Omental fat pad (tissue), 3 donors: ENCODE measurements at regions not wholly inside any gene's neighbourhood (a gene's known extent, or its start where the extent isn't known, plus 50 kb on each side); places are given as distances from the start of the nearest gene placed in this dataset.

Source experiments
- ATAC-seq: fragments of 150-250 bp; one replicate; pipeline ENCODE4 v1.9.1; 2016; ENCODE audit warnings: mild to moderate bottlenecking, moderate library complexity; ENCODE audit not compliant: low FRiP score
- DNase-seq: peaks from one replicate; pipeline ENCODE4 v3.0.0-alpha.2; 2019; ENCODE audit warnings: low spot score
- TF ChIP-seq, protein P1 (sequence below), 3 donors: fragments of 450-650 bp; IDR thresholded peaks; one replicate each; pipeline ENCODE4 v1.5.1; 2016 to 2017; ENCODE audit warnings: antibody characterized with exemption in 3 of 3, mild to moderate bottlenecking in 3 of 3, moderate library complexity in 2 of 3

DNA sequence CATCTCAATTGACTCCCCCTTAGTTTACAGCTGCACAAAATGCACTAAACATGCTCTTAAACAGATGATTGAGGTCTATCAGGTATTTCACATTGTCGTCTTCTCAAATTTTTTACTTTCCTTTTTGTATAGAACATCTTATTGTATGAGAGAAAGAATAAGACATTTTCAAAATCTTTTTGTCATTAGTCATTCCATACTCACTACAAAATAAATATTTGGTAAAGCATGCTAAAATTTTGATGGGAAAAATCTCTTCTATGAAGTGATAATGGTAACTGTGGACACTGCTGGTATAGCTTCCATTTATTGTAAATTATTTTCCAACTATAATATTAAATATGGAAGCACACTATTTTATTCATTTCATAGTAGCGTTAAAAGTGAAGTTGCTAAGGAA, 185.6 kb upstream of the FSTL5 start:
- no peak for ATAC-seq
- TF ChIP-seq, protein P1, sequence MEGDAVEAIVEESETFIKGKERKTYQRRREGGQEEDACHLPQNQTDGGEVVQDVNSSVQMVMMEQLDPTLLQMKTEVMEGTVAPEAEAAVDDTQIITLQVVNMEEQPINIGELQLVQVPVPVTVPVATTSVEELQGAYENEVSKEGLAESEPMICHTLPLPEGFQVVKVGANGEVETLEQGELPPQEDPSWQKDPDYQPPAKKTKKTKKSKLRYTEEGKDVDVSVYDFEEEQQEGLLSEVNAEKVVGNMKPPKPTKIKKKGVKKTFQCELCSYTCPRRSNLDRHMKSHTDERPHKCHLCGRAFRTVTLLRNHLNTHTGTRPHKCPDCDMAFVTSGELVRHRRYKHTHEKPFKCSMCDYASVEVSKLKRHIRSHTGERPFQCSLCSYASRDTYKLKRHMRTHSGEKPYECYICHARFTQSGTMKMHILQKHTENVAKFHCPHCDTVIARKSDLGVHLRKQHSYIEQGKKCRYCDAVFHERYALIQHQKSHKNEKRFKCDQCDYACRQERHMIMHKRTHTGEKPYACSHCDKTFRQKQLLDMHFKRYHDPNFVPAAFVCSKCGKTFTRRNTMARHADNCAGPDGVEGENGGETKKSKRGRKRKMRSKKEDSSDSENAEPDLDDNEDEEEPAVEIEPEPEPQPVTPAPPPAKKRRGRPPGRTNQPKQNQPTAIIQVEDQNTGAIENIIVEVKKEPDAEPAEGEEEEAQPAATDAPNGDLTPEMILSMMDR (IDR thresholded peaks at IDR 0.05), result no peak
- no peak for DNase-seq

DNA sequence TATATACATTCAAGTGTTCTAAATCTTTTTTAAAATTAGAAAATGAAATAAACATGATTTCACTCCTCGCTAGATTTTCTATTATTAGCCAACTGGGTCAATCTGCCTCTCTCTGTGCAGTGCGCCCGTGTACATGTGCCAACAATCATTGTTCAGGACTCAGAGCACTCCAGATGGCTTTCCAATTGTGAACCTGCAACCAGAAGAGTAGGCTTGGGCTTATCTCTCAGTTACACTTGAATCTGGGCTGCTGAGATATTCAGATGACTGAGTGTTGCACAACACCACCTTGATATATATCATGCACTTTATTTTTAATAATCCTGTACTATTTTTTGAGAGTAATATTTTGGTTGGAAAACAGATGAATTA, 184.0 kb upstream of the FSTL5 start:
- TF ChIP-seq, protein P1 (IDR thresholded peaks at IDR 0.05), result no peak
- ATAC-seq (no peak), DNase-seq (no peak)

- TF ChIP-seq, protein P1 (IDR thresholded peaks at IDR 0.05), result no peak
- no peak for ATAC-seq
- DNase-seq, result no peak
These were observed 183.5 kb upstream of the FSTL5 start for GRCh38 chr4:162347156-162347841.

DNA sequence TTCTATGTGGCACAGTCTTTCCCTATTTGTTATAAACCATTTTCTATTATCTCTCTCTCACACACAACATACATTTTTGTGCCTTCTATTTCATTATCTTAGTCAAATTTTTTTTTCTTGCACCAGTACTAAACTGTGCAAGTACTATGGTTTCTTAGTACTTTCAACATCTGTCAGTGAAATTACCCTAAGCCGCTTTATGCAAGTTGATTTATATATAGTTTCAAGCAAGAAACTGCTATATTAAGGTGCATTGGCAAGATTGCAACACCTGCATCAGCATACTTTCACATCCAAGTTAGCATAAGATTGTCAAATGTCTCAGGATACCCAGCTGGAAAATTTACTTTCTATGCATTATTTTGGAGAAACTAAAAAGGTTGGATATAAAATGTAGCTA, 180.2 kb upstream of the FSTL5 start:
- TF ChIP-seq, protein P1 (IDR thresholded peaks at IDR 0.05), result no peak
- ATAC-seq (no peak), DNase-seq (no peak)

DNA sequence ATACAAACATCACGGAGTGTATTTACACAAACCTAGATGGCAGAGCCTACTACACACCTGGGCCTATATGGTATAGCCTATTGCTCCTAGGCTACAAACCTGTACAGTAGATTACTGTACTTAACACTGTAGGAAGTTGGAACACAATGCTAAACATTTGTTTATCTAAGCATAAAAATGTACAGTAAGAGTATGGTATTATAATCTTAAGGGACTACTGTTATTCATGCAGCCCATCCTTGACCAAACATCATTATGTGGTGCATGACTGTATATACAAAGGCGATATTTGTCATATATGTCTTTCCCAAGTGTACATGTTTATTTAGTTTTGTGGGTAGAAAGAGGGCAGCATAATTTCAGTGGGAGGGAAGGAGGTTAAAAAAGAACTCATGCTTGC, 177.7 kb upstream of the FSTL5 start:
- no peak for ATAC-seq
- TF ChIP-seq, protein P1 (IDR thresholded peaks at IDR 0.05), result no peak
- no peak for DNase-seq

DNA sequence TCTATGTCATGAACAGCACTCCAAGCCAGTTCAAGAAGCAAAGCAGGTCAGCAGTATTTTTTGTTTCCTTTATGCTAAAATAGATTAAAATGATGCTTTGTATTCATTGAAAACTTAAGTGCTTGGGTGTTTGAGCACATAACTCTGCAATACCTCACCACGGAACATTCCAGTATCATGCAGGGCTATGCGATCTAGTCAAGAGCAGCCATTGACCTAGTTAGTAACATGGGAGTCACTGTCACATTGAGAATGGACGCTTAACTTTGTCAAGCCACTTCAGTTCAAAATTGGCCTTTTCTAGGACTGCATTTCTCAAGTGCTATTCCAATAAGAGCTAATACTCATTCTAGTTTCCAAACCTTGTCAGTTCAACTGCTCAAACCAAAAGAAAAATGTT, 160.1 kb upstream of the FSTL5 start:
- ATAC-seq, result no peak
- TF ChIP-seq, protein P1 (IDR thresholded peaks at IDR 0.05), result no peak
- no peak for DNase-seq

GRCh38 chr4:162322054-162322453, 158.3 kb upstream of the FSTL5 start:
- TF ChIP-seq, protein P1 (IDR thresholded peaks at IDR 0.05), result no peak
- ATAC-seq (no peak), DNase-seq (no peak)
